ENCODE measurements at regions not wholly inside any gene's neighbourhood (a gene's known extent, or its start where the extent isn't known, plus 50 kb on each side); places are given as distances from the start of the nearest gene placed in this dataset.
"Not testable (repeated sequence)": the region's sequence is repeated elsewhere in the genome, so short reads cannot be mapped to it uniquely, and the experiment has no call there.

DNA sequence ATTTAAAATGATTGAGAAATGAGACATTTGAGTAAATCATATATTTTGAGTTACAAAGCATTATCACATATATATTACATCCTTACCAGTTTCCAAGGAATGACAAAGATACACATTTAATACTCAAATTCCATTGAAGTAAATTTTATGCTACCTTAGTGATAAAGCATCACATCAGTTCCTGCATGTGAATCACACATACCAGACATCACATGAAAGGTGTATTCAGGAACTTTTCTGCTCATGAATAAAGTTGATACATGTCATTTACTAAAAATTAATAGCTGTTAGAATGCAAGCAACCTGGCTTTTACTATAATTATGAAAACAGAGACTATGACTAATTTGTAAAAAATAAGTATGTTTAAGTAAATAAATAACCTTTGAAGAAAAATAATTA is 548.8 kb upstream of the SLC39A10 start:
- no peaks in the 10 kb centered on the region for H3K27me3 ChIP-seq (replicated peaks; ENCODE audit: insufficient read depth)
- no peaks in the 10 kb centered on the region for H3K36me3 ChIP-seq
- DNase-seq (ENCODE audit: low spot score): no peak
- TF ChIP-seq CTCF (IDR thresholded peaks at IDR 0.05): no peak
- no peaks in the 10 kb centered on the region for H3K9me3 ChIP-seq
- no peaks in the 10 kb centered on the region for H3K4me1 ChIP-seq (ENCODE audit: control insufficient read depth in 1 of 2, low read depth in 2 of 2)
- H3K27ac ChIP-seq: no peak overlapping the region
- no peak overlapping the region for H3K4me3 ChIP-seq
- ATAC-seq (ENCODE audit: insufficient number of reproducible peaks, low FRiP score, low read depth): no peak

DNA sequence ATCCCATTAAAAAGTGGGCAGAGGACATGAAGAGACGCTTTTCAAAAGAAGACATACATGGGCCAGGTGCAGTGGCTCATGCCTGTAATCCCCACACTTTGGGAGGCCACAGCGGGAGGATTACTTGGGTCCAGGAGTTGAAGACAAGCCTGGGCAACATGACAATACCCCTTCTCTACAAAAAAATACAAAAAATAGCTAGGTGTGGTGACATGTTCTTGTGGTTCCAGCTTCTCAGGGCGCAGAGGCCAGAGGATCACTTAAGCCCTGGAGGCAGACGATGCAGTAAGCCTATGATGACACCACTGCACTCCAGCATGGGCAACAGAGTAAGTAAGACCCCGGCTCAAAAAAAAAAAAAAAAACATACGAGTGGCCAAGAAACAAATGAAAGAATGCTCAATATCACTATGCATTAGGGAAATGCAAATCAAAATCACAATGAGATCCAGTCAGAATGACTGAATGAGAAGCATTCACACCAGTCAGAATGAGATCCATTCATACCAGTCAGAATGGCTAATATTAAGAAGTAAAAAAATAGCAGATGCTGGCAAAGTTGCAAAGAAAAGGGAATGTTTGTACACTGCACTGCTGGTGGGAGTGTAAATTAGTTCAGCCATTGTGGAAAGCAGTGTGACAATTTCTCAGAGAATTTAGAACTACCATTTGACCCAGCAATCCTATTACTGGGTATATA is 550.2 kb upstream of the SLC39A10 start:
- ATAC-seq (ENCODE audit: insufficient number of reproducible peaks, low FRiP score, low read depth): no peak
- Histone ChIP-seq H3K27me3 (replicated peaks; ENCODE audit: insufficient read depth) (no peaks in the 10 kb centered on the region), H3K27ac (no peak overlapping the region)

GRCh38 chr2:195105581-195105980 is 551.4 kb upstream of the SLC39A10 start:
- no peak overlapping the region for H3K27ac ChIP-seq
- no peaks in the 10 kb centered on the region for H3K4me1 ChIP-seq (ENCODE audit: control insufficient read depth in 1 of 2, low read depth in 2 of 2)
- no peak for TF ChIP-seq CTCF (IDR thresholded peaks at IDR 0.05)
- ATAC-seq (ENCODE audit: insufficient number of reproducible peaks, low FRiP score, low read depth) (no peak), DNase-seq (ENCODE audit: low spot score) (no peak)
- no peaks in the 10 kb centered on the region for H3K36me3 ChIP-seq
- H3K27me3 ChIP-seq (replicated peaks; ENCODE audit: insufficient read depth): no peaks in the 10 kb centered on the region
- H3K9me3 ChIP-seq: no peaks in the 10 kb centered on the region
- no peak overlapping the region for H3K4me3 ChIP-seq

More for the DNA sequence above, 550.2 kb upstream of the SLC39A10 start:
- DNase-seq (ENCODE audit: low spot score): no peak
- H3K4me1 ChIP-seq (ENCODE audit: control insufficient read depth in 1 of 2, low read depth in 2 of 2): no peaks in the 10 kb centered on the region
- TF ChIP-seq CTCF (IDR thresholded peaks at IDR 0.05): no peak
- no peaks in the 10 kb centered on the region for H3K9me3 ChIP-seq
- no peaks in the 10 kb centered on the region for H3K36me3 ChIP-seq
- H3K4me3 ChIP-seq: no peak overlapping the region

- no peaks in the 10 kb centered on the region for H3K27me3 ChIP-seq (replicated peaks; ENCODE audit: insufficient read depth)
- DNase-seq (ENCODE audit: low spot score) (no peak), ATAC-seq (ENCODE audit: insufficient number of reproducible peaks, low FRiP score, low read depth) (no peak)
- H3K27ac ChIP-seq: no peak overlapping the region
- TF ChIP-seq CTCF (IDR thresholded peaks at IDR 0.05): no peak
- H3K9me3 ChIP-seq: no peaks in the 10 kb centered on the region
- no peaks in the 10 kb centered on the region for H3K36me3 ChIP-seq
- no peaks in the 10 kb centered on the region for H3K4me1 ChIP-seq (ENCODE audit: control insufficient read depth in 1 of 2, low read depth in 2 of 2)
- H3K4me3 ChIP-seq: no peak overlapping the region
Observed at GRCh38 chr2:195094330-195094729, 562.7 kb upstream of the SLC39A10 start.

DNA sequence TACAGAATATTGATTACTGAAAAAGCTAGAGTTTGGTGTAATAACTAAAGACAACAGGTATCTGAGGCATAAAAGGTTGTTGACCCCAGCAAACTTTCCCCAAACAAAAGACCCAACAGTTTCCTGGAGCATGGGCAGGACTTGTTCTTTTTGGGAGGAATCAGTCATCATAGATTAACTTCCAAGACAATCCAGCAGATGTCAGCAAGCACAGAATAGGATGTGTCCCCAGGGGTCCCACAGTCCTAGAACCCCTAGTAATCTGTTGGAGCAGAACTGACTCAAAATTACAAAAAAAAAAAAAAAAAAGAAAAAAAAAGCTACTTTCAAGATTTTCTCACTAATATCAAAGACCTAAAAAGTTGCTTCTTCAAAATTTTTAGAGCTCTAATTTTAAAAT is 564.7 kb upstream of the SLC39A10 start:
- no peaks in the 10 kb centered on the region for H3K27me3 ChIP-seq (replicated peaks; ENCODE audit: insufficient read depth)
- H3K4me3 ChIP-seq: no peak overlapping the region
- H3K36me3 ChIP-seq: no peaks in the 10 kb centered on the region
- TF ChIP-seq CTCF (IDR thresholded peaks at IDR 0.05): no peak
- ATAC-seq (ENCODE audit: insufficient number of reproducible peaks, low FRiP score, low read depth) (no peak), DNase-seq (ENCODE audit: low spot score) (no peak)
- H3K4me1 ChIP-seq (ENCODE audit: control insufficient read depth in 1 of 2, low read depth in 2 of 2): no peaks in the 10 kb centered on the region
- no peaks in the 10 kb centered on the region for H3K9me3 ChIP-seq
- no peak overlapping the region for H3K27ac ChIP-seq

DNA sequence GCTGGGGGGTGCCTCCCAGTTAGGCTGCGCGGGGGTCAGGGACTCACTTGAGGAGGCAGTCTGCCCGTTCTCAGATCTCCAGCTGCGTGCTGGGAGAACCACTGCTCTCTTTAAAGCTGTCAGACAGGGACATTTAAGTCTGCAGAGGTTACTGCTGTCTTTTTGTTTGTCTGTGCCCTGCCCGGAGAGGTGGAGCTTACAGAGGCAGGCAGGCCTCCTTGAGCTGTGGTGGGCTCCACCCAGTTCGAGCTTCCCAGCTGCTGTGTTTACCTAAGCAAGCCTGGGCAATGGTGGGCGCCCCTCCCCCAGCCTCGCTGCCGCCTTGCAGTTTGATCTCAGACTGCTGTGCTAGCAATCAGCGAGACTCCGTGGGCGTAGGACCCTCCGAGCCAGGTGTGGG is 584.2 kb upstream of the SLC39A10 start:
- H3K36me3 ChIP-seq; H3K4me3 ChIP-seq; ATAC-seq (ENCODE audit: insufficient number of reproducible peaks, low FRiP score, low read depth); H3K9me3 ChIP-seq; DNase-seq (ENCODE audit: low spot score); H3K27ac ChIP-seq; H3K27me3 ChIP-seq (replicated peaks; ENCODE audit: insufficient read depth); H3K4me1 ChIP-seq (ENCODE audit: control insufficient read depth in 1 of 2, low read depth in 2 of 2): not testable (repeated sequence)

Measured in thoracic aorta (tissue), 2 donors.